CD14-positive monocyte (primary cell): ENCODE measurements at regions not wholly inside any gene's neighbourhood (a gene's known extent, or its start where the extent isn't known, plus 50 kb on each side); places are given as distances from the start of the nearest gene placed in this dataset.

Experiments used
- DNase-seq, 3 donors: peaks; one replicate each; pipeline ENCODE4 v3.0.0-alpha.2; 2011 to 2022
- H2AFZ ChIP-seq: 2 replicates; pipeline ENCODE4 v1.6.0; 2012; ENCODE audit warnings: mild to moderate bottlenecking, low read depth, low read length, inconsistent platforms; ENCODE audit not compliant: insufficient read depth, poor library complexity, severe bottlenecking
- H3K27ac ChIP-seq, 2 donors: 1 replicate in 1 of 2; 2 replicates in 1 of 2; pipeline ENCODE4 v1.5.1; 2012 to 2013; ENCODE audit warnings: low read length in 2 of 2, control low read depth in 1 of 2, inconsistent platforms in 1 of 2, low read depth in 1 of 2, mild to moderate bottlenecking in 1 of 2
- H3K27me3 ChIP-seq, 2 donors: one replicate each; pipeline versions ENCODE4 v1.6.0 to v1.6.1; 2011 to 2013; ENCODE audit warnings: low read length in 2 of 2; ENCODE audit not compliant: control insufficient read depth in 2 of 2, insufficient read depth in 2 of 2
- H3K36me3 ChIP-seq, 2 donors: replicated peaks in 1 of 2; 1 replicate in 1 of 2; 2 replicates in 1 of 2; pipeline versions ENCODE4 v1.5.1 to v1.6.1; 2012 to 2013; ENCODE audit warnings: low read length in 2 of 2, control low read depth in 1 of 2, inconsistent platforms in 1 of 2, mild to moderate bottlenecking in 1 of 2; ENCODE audit not compliant: insufficient read depth in 2 of 2, control insufficient read depth in 1 of 2
- H3K4me1 ChIP-seq, 2 donors: 1 replicate in 1 of 2; 2 replicates in 1 of 2; pipeline versions ENCODE4 v1.5.1 to v1.6.1; 2012 to 2013; ENCODE audit warnings: low read length in 2 of 2, control low read depth in 1 of 2, inconsistent platforms in 1 of 2, mild to moderate bottlenecking in 1 of 2, moderate library complexity in 1 of 2; ENCODE audit not compliant: insufficient read depth in 2 of 2, control insufficient read depth in 1 of 2
- H3K4me2 ChIP-seq: replicated peaks from 2 replicates; pipeline ENCODE3; 2012; ENCODE audit warnings: low read length, moderate library complexity, mild to moderate bottlenecking; ENCODE audit not compliant: poor library complexity, severe bottlenecking; ENCODE audit errors: extremely low read depth
- H3K4me3 ChIP-seq, 3 experiments: fragments of 200-600 bp in 1 of 3; sonication (generic) in 1 of 3; replicated peaks in 1 of 3; 1 replicate in 2 of 3; 2 replicates in 1 of 3; pipeline ENCODE4 v1.5.1; 2011 to 2013; ENCODE audit warnings: low read length in 3 of 3, mild to moderate bottlenecking in 3 of 3, control low read depth in 2 of 3, low read depth in 2 of 3, inconsistent platforms in 1 of 3, moderate library complexity in 1 of 3
- H3K79me2 ChIP-seq: 2 replicates; pipeline ENCODE4 v1.6.0; 2012; ENCODE audit warnings: mild to moderate bottlenecking, control low read depth, inconsistent platforms, low read length, moderate library complexity; ENCODE audit not compliant: insufficient read depth
- H3K9ac ChIP-seq: 2 replicates; pipeline ENCODE4 v1.6.0; 2017; ENCODE audit warnings: low read length, mild to moderate bottlenecking; ENCODE audit not compliant: insufficient read depth, poor library complexity, severe bottlenecking
- H3K9me3 ChIP-seq, 2 donors: replicated peaks in 1 of 2; 1 replicate in 1 of 2; 2 replicates in 1 of 2; pipeline versions ENCODE4 v1.5.1 to v1.6.1; 2012 to 2013; ENCODE audit warnings: low read length in 2 of 2, control low read depth in 1 of 2; ENCODE audit not compliant: control insufficient read depth in 1 of 2, insufficient read depth in 1 of 2
- H4K20me1 ChIP-seq: 2 replicates; pipeline ENCODE4 v1.6.0; 2012; ENCODE audit warnings: mild to moderate bottlenecking, low read length, control low read depth, moderate library complexity; ENCODE audit not compliant: insufficient read depth
- H3K27ac Mint-ChIP-seq, 7 donors: one replicate each; pipeline ENCODE4 v1.8.0; 2020; ENCODE audit warnings: mild to moderate bottlenecking in 7 of 7, mixed read lengths in 7 of 7, moderate library complexity in 6 of 7, inconsistent platforms in 2 of 7
- H3K27me3 Mint-ChIP-seq, 3 donors: one replicate each; pipeline ENCODE4 v1.8.0; 2021 to 2022; ENCODE audit warnings: low read depth in 3 of 3, mild to moderate bottlenecking in 3 of 3, mixed read lengths in 3 of 3, moderate library complexity in 3 of 3, inconsistent platforms in 1 of 3
- H3K36me3 Mint-ChIP-seq, 2 donors: one replicate each; pipeline ENCODE4 v1.8.0; 2020; ENCODE audit warnings: mixed read lengths in 2 of 2, inconsistent platforms in 1 of 2, mild to moderate bottlenecking in 1 of 2
- H3K4me1 Mint-ChIP-seq: one replicate; pipeline ENCODE4 v1.8.0; 2020; ENCODE audit warnings: mild to moderate bottlenecking, mixed read lengths
- H3K4me3 Mint-ChIP-seq, 2 donors: one replicate each; pipeline ENCODE4 v1.8.0; 2020; ENCODE audit warnings: mild to moderate bottlenecking in 2 of 2, mixed read lengths in 2 of 2, moderate library complexity in 1 of 2
- H3K9me3 Mint-ChIP-seq, 7 donors: one replicate each; pipeline ENCODE4 v1.8.0; 2020 to 2022; ENCODE audit warnings: mixed read lengths in 7 of 7, mild to moderate bottlenecking in 6 of 7, moderate library complexity in 6 of 7, inconsistent platforms in 2 of 7
- CTCF ChIP-seq: fragments of 200-600 bp; IDR thresholded peaks from one replicate; pipeline ENCODE4 v1.8.0; 2022; ENCODE audit warnings: antibody characterized with exemption, mild to moderate bottlenecking
- WGBS: methylation state at CpG from one replicate; pipeline ENCODE4 v1.1.5; 2013; ENCODE audit warnings: missing lambda C conversion rate; ENCODE audit not compliant: insufficient coverage; 5-methylcytosine and 5-hydroxymethylcytosine counted together
- intact Hi-C, 2 donors: fragments of 100-400 bp; cut with micrococcal nuclease; formaldehyde crosslinking; loops; one replicate each; pipeline versions ENCODE4 v1.15.0 to v1.15.1; 2023

GRCh38 chr9:87375397-87376073 lies 122.1 kb upstream of the DAPK1 start:
- no peaks in the 10 kb centered on the region for H3K4me1 ChIP-seq
- Mint-ChIP-seq H3K9me3 (peaks cover 0 to 2% (median 0%) of the 10 kb centered on the region in 7 donors), H3K27ac (no peak overlapping the region), H3K36me3 (no peaks in the 10 kb centered on the region), H3K4me3 (no peak overlapping the region), H3K4me1 (peaks cover 3% of the 10 kb centered on the region), H3K27me3 (peaks cover 2 to 6% (median 4%) of the 10 kb centered on the region in 3 donors)
- H3K4me2 ChIP-seq, result no peak overlapping the region
- no peak overlapping the region for H2AFZ ChIP-seq
- WGBS, result no CpG with 5 or more reads among the region's 7 CpGs
- H3K4me3 ChIP-seq, result no peak overlapping the region
- H4K20me1 ChIP-seq, result no peaks in the 10 kb centered on the region
- H3K36me3 ChIP-seq, result no peaks in the 10 kb centered on the region
- H3K27ac ChIP-seq, result no peak overlapping the region
- no peaks in the 10 kb centered on the region for H3K9me3 ChIP-seq
- no peak for DNase-seq
- intact Hi-C loops, result no loop called here
- no peak for TF ChIP-seq CTCF
- no peaks in the 10 kb centered on the region for H3K27me3 ChIP-seq
- no peak overlapping the region for H3K9ac ChIP-seq
- H3K79me2 ChIP-seq, result no peaks in the 10 kb centered on the region

GRCh38 chr9:87378676-87379075 lies 119.0 kb upstream of the DAPK1 start:
- Mint-ChIP-seq H3K36me3 (no peaks in the 10 kb centered on the region), H3K27ac (no peak overlapping the region), H3K4me1 (peaks cover 15% of the 10 kb centered on the region), H3K27me3 (peaks cover 4 to 6% (median 6%) of the 10 kb centered on the region in 3 donors), H3K9me3 (peaks cover 0 to 3% (median 0%) of the 10 kb centered on the region in 7 donors), H3K4me3 (no peak overlapping the region)
- DNase-seq, result no peak
- Histone ChIP-seq H3K4me3 (no peak overlapping the region), H4K20me1 (no peaks in the 10 kb centered on the region), H3K9ac (no peak overlapping the region), H3K36me3 (no peaks in the 10 kb centered on the region), H3K79me2 (no peaks in the 10 kb centered on the region), H3K27ac (no peak overlapping the region), H2AFZ (no peak overlapping the region), H3K9me3 (no peaks in the 10 kb centered on the region), H3K4me2 (no peak overlapping the region), H3K4me1 (peaks cover 9 to 14% of the 10 kb centered on the region in 2 donors), H3K27me3 (no peaks in the 10 kb centered on the region)
- intact Hi-C loops, result no loop called here
- no CpG with 5 or more reads among the region's 1 CpG for WGBS
- TF ChIP-seq CTCF, result no peak
